Mesodermal cell (in vitro differentiated cells): ENCODE measurements at regions not wholly inside any gene's neighbourhood (a gene's known extent, or its start where the extent isn't known, plus 50 kb on each side); places are given as distances from the start of the nearest gene placed in this dataset.

Source experiments
- H3K27ac ChIP-seq: 2 replicates; pipeline ENCODE4 v1.7.0; 2013; ENCODE audit warnings: mild to moderate bottlenecking, low read depth, low read length, moderate library complexity; ENCODE audit not compliant: severe bottlenecking
- H3K36me3 ChIP-seq: 2 replicates; pipeline ENCODE4 v1.7.1; 2013; ENCODE audit warnings: mild to moderate bottlenecking, low read length, moderate library complexity; ENCODE audit not compliant: control insufficient read depth, insufficient read depth
- H3K4me1 ChIP-seq: one replicate; pipeline ENCODE4 v1.7.1; 2013; ENCODE audit warnings: mild to moderate bottlenecking, low read length; ENCODE audit not compliant: insufficient read depth, control insufficient read depth, poor library complexity, severe bottlenecking
- H3K4me3 ChIP-seq: 2 replicates; pipeline ENCODE4 v1.7.0; 2013; ENCODE audit warnings: low read length, control low read depth, mild to moderate bottlenecking; ENCODE audit not compliant: insufficient read depth, poor library complexity, severe bottlenecking; ENCODE audit errors: extremely low read depth
- H3K9me3 ChIP-seq: 2 replicates; pipeline ENCODE4 v1.7.1; 2013; ENCODE audit warnings: mild to moderate bottlenecking, low read length, moderate library complexity; ENCODE audit not compliant: control insufficient read depth
- WGBS, 2 experiments: methylation state at CpG; one replicate each; pipeline ENCODE4 v1.1.5; 2013; ENCODE audit warnings: missing lambda C conversion rate in 2 of 2; ENCODE audit not compliant: insufficient coverage in 2 of 2; 5-methylcytosine and 5-hydroxymethylcytosine counted together

DNA sequence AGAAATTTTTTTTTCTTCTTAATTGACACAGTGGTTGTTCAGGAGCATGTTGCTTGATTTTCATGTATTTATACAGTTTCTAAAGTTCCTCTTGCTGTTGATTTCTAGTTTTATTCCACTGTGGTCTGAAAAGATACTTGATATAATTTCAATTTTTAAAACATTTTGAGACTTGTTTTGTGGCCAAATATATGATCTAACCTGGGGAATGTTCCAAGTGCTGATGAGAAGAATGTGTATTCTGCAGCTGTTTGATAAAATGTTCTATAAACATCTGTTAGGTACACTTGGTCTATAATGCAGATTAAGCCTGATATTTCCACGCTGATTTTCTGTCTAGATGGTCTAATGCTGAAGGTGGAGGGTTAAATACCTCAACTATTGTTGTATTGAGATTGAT lies 151.4 kb upstream of the IFNG-AS1 start:
- H3K9me3 ChIP-seq = no peaks in the 10 kb centered on the region
- no peaks in the 10 kb centered on the region for H3K4me1 ChIP-seq
- no peak overlapping the region for H3K27ac ChIP-seq
- no peak overlapping the region for H3K4me3 ChIP-seq
- WGBS, 2 experiments = no CpG with 5 or more reads among the region's 1 CpG
- H3K36me3 ChIP-seq = no peaks in the 10 kb centered on the region

DNA sequence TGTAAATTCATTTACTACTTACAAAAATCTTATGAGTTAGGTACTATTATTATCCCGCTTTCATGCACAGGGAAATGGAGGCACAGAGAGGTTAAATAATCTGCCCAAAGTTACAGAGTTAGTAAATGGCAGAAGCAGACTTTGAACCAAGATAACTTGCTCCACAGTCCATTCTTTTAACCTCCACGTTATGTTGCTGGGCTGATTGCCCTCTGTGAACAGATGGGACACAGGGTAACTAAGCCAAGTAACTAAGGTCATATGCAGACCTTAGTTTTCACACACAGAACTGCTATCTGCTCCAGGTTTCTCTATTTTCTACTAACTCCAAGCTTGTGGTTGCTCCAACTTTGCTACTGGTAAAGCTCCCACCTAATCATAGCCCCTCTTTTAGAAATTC lies 147.1 kb upstream of the IFNG-AS1 start:
- Histone ChIP-seq H3K4me1 (no peaks in the 10 kb centered on the region), H3K4me3 (no peak overlapping the region), H3K27ac (no peak overlapping the region), H3K9me3 (no peaks in the 10 kb centered on the region), H3K36me3 (no peaks in the 10 kb centered on the region)
- WGBS, 2 experiments = 82 to 100% methylated on average over 1 of the region's 2 CpGs

- no CpG with 5 or more reads among the region's 3 CpGs for WGBS, 2 experiments
- H3K4me1 ChIP-seq = no peaks in the 10 kb centered on the region
- H3K4me3 ChIP-seq = no peak overlapping the region
- no peaks in the 10 kb centered on the region for H3K9me3 ChIP-seq
- H3K36me3 ChIP-seq = no peaks in the 10 kb centered on the region
- H3K27ac ChIP-seq = no peak overlapping the region
Measured at GRCh38 chr12:67843257-67843656, 146.0 kb upstream of the IFNG-AS1 start.

- Histone ChIP-seq H3K36me3 (no peaks in the 10 kb centered on the region), H3K4me1 (no peaks in the 10 kb centered on the region), H3K27ac (no peak overlapping the region), H3K4me3 (no peak overlapping the region), H3K9me3 (peaks cover 4% of the 10 kb centered on the region)
- 90 to 100% methylated on average over 1 of the region's 2 CpGs for WGBS, 2 experiments
Measured at GRCh38 chr12:67852701-67853100, 136.5 kb upstream of the IFNG-AS1 start.

DNA sequence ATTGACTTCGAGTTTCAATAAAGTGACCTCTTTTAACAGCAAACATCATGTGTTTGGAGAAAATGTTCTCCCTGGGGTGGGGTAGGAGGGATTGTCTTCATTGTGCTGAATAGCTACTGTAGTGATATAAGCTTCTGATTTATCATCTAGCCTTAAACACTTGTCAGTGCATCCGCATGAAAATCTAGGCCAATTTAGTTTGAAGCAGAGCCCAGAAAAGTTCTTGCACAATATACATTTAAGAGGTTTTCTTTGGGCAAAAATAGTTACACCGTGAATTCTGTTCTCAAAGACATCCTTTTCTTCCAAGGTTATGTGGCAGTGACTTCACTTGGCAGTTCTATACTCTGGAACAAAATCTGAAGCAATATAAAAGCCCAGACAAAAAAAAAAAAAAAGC lies 136.0 kb upstream of the IFNG-AS1 start:
- Histone ChIP-seq H3K4me1 (no peaks in the 10 kb centered on the region), H3K36me3 (no peaks in the 10 kb centered on the region), H3K27ac (no peak overlapping the region), H3K4me3 (no peak overlapping the region), H3K9me3 (peaks cover 4% of the 10 kb centered on the region)
- WGBS, 2 experiments = 100% methylated on average over 2 of the region's 3 CpGs; no CpG with 5 or more reads in 1 of the 2 experiments

- Histone ChIP-seq H3K36me3 (no peaks in the 10 kb centered on the region), H3K27ac (no peak overlapping the region)
- no CpG with 5 or more reads among the region's 1 CpG for WGBS, 2 experiments
Measured at GRCh38 chr12:67854351-67854750, 134.9 kb upstream of the IFNG-AS1 start.

GRCh38 chr12:67855103-67855502 lies 134.1 kb upstream of the IFNG-AS1 start:
- no peaks in the 10 kb centered on the region for H3K4me1 ChIP-seq
- H3K4me3 ChIP-seq = no peak overlapping the region
- H3K27ac ChIP-seq = no peak overlapping the region
- no peaks in the 10 kb centered on the region for H3K36me3 ChIP-seq
- H3K9me3 ChIP-seq = no peaks in the 10 kb centered on the region

More at GRCh38 chr12:67854351-67854750, 134.9 kb upstream of the IFNG-AS1 start:
- H3K4me3 ChIP-seq = no peak overlapping the region
- peaks cover 4% of the 10 kb centered on the region for H3K9me3 ChIP-seq
- no peaks in the 10 kb centered on the region for H3K4me1 ChIP-seq

GRCh38 chr12:67871231-67871630 lies 118.0 kb upstream of the IFNG-AS1 start:
- Histone ChIP-seq H3K27ac (no peak overlapping the region), H3K36me3 (no peaks in the 10 kb centered on the region), H3K4me1 (no peaks in the 10 kb centered on the region), H3K9me3 (peaks cover 6% of the 10 kb centered on the region), H3K4me3 (no peak overlapping the region)
- 100% methylated on average over 1 of the region's 4 CpGs; no CpG with 5 or more reads in 1 of the 2 experiments for WGBS, 2 experiments

- no peak overlapping the region for H3K4me3 ChIP-seq
- no peaks in the 10 kb centered on the region for H3K36me3 ChIP-seq
- no peak overlapping the region for H3K27ac ChIP-seq
- no peaks in the 10 kb centered on the region for H3K4me1 ChIP-seq
- WGBS, 2 experiments = 60% methylated on average over 1 of the region's 1 CpG; no CpG with 5 or more reads in 1 of the 2 experiments
- H3K9me3 ChIP-seq = peaks cover 6% of the 10 kb centered on the region
Measured at GRCh38 chr12:67873355-67873754, 115.9 kb upstream of the IFNG-AS1 start.

DNA sequence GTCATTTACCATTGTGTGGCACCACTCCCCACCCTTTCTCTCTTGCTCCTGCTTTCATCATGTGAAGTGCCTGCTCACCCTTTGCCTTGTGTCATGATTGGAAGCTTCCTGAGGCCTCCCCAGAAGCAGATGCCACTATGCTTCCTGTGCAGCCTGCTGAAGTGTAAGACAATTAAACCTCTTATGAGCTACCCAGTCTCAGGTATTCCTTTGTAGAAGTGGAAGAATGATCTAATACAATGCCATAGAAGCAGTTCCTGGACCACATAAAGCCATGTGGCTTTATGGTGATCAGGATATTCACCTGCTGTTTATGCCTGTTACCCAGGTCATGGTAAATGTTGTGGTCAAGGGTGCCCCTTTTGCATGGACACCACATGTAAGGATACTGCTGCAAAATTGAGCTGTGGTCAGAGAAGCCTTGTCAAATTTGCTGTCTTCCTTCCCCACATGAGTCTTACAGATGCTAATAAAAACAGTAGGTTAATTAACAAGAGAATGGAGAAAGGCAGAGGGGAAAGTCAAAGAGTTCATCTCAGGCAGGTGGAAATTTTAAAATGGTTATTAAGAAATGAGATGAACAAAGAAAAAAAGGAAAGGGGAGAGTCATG lies 112.8 kb upstream of the IFNG-AS1 start:
- no peaks in the 10 kb centered on the region for H3K36me3 ChIP-seq
- no peak overlapping the region for H3K4me3 ChIP-seq
- H3K4me1 ChIP-seq = no peaks in the 10 kb centered on the region
- no peaks in the 10 kb centered on the region for H3K9me3 ChIP-seq
- no peak overlapping the region for H3K27ac ChIP-seq

DNA sequence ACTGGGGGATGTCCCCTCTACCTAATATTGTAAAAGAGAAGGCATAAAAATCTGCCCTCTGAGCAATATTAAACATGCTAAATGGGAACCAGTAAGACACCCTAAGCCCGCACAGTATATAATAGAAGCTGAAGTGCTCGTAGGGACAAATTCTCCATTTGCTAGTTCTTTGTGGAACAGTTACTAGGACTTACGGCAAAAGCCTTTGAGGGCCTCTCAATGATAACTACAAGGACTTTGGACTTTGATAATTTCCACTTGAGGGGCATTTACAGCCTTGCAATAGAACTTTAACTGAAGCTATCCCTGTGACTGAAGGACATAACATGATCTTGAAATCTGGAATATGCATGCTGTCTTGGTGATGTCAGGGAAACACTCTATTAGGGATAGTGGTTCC lies 111.5 kb upstream of the IFNG-AS1 start:
- WGBS, 2 experiments = 95% methylated on average over 2 to 3 of the region's 3 CpGs
- Histone ChIP-seq H3K36me3 (no peaks in the 10 kb centered on the region), H3K4me1 (no peaks in the 10 kb centered on the region), H3K27ac (no peak overlapping the region), H3K4me3 (no peak overlapping the region), H3K9me3 (no peaks in the 10 kb centered on the region)
